GM21515 (cell line): ENCODE measurements at regions not wholly inside any gene's neighbourhood (a gene's known extent, or its start where the extent isn't known, plus 50 kb on each side); places are given as distances from the start of the nearest gene placed in this dataset.

ENCODE experiments used
- ATAC-seq: cut with Tn5 transposase; IDR thresholded peaks from one replicate; pipeline ENCODE4 v1.9.1; 2021; ENCODE audit not compliant: unreplicated experiment

DNA sequence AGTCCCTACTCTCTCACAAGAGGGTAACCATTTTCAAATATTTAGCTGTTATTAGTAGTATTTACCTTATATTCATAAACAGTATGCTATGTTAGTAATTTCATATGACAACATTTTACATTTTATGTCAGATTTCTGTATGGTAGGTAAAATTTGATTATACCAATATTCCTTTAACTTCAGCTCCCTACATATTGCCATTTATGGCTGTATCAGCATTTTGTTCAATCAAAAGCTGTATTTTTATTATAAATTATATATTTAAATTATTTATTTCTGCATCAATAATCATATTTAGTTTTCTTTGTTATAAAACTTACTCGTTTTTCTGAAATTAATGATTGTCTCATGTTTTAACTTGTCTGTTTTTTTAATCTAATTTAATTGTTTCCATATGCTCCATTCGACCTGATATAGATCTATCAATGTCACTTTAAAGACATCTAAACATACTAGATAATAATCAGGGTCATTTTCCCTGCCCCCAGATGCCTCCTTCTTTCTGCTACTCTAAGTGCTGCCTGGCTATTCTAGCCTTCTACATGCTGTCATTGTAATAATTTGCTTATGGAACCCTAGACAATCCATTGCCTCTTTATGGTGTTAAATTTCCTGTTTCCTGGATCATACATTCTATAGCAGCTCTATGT is 1976.7 kb upstream of the ADGRL3 start:
- no peak for ATAC-seq

DNA sequence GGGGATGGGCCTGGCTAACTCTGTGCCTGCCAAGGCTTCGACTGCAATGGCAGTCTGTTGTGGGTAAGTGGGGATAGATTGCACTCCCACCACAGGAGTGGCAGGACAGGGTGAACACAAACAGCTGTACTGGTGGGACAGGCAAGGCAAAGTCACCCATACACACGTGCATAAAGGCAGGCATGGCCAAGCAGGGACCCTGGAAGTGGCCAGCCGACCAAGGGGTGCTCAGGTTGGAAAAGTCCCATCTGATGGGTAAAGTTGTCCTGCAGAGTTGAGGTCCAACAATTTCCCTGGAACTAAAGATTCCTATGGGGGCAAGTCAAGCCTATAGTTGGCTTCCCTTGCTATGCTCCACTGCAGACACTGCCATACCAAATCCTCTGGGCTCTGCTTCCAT is 1961.9 kb upstream of the ADGRL3 start:
- ATAC-seq: no peak

DNA sequence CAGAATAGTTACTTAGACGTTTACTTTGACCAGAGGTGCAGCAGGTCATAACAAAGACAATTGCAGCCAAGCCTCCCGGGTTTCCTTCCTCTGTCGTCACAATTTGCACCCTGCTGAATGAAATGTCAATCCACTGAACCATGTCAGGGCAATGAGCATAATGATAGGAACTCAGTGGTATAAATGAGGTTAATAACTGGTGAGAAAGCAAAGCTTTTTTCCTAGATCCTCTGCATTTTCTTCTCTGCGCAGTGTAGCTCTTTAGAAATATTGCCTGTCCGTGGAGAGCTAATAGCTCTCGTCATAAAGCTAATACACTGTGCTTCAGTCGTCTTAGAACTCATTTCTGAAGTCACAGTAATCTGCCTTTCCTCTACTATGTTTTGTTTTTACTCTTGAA is 1960.1 kb upstream of the ADGRL3 start:
- no peak for ATAC-seq

DNA sequence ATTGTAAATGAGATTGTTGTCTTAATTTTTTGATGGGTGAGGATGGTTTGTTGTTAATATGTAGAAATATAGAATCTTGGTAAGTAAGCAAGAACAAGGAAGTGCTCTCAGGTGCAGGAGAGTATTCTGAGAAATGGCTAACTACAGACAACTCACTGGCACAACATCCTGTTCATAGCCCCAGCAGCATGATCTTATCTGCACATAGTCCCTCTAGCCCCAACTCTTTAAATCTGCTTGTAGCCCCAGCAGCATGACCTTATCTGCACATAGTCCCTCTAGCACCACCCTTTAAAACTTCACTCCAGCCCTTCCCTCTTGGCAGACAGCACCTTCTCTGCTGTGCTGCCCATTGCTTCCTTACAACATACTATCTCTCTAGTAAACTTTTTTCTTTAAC is 1957.1 kb upstream of the ADGRL3 start:
- no peak for ATAC-seq

DNA sequence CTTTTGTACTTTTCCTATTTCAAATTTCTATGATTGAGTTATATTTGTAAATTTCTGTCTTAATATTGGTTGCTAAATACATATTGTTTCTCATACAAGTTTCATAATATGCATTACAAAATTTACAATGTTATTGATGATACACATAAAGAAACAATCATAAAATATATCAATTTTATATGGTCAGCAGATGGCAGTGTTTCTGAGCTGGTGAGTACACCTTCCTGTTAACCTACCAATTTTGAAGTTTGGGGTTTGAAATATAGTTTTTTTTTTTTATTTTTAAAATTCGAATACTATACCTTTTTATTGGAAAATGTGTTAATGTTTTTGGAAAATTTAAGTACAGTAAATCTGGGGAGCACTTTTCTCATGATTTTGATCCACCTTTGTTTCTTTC is 1953.1 kb upstream of the ADGRL3 start:
- ATAC-seq: no peak

DNA sequence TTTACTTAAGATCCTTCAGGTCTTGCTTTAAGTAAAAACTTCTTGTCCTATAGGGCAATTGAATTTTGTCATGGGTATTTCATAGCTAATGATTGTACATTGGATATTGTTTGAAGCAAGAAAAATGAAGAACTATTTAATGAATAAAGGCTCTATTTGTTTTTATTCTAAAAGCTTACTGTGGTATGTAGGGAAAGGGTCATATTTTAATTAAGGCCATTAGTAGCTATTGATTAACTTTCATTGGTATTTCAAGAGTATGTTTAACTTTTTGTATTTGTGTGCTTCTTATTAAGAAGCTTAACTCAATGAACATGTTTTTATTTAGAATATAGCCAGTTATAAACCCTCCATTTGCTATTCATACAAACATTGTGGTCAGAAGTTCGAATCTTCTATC is 1951.8 kb upstream of the ADGRL3 start:
- no peak for ATAC-seq

DNA sequence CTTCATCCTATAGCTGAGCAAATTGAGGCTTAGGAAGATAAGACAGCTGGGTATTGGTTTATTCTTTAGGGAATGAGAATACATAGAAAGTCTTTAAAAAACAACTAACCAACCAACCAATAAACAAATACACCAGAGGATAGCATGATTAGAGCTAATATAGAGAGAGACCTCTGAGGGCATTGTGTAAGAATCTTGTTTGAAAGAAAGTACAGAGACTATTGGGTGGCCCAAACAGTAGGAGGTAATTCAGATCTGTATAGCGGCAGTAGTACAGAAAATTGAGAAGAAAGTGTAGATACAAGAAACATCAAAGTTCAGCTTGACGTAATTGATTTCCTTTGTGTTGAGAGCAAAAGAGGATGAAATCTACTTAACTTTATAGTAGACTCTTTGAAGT is 1951.0 kb upstream of the ADGRL3 start:
- ATAC-seq: no peak

DNA sequence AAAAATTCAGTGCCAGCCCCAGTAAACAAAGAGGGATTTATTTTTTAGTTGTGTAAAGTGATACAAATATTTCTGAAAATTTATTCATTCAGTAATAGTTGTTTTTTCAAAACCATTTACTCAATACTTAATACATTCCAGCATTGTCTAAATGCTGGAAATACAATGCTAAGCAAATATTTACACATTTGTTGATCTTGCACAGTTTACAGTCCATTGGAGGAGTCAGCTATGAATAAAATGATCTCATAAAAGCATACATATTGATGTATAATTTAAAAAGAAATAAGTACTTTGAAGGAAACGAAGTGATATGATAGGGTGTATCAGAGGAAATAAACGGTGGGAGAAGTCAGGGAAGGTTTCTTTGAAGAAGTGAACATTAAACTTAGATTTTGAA is 1942.1 kb upstream of the ADGRL3 start:
- ATAC-seq: no peak

DNA sequence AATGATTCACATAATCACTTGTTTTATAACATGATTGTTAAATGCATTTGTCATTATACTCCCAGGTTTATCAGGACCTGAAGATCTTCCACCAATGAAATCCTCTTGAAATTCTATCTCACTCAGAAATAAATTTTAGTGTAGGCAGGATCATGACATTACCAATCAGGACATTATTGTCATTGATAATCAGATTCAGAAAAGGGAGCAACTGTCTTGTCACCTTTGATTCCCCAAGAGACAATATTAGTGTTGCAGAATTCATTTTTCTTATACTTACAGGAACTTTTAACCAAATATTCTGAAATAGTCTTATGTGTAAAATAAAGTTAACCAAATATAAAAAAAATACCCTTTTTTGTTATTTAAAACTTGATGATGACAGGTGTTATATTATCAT is 1892.5 kb upstream of the ADGRL3 start:
- ATAC-seq: no peak

DNA sequence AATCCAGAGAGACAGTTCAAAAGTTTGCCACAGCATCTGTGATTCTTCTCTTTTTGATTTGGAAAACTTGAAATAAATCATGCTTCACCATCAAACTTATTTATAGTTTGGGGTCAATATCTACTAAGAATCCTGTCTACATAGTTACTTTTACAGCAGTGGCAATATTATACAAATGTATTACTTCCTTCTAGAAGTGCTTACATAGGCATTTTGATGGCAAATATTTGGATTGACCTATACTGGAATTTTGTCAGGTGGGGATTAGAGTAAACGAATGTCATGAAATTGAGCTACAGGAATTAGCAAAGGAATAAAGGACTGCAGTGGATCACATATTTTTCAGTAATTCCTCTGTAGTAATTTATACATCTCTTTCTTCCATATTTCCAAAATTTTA is 1885.5 kb upstream of the ADGRL3 start:
- no peak for ATAC-seq

DNA sequence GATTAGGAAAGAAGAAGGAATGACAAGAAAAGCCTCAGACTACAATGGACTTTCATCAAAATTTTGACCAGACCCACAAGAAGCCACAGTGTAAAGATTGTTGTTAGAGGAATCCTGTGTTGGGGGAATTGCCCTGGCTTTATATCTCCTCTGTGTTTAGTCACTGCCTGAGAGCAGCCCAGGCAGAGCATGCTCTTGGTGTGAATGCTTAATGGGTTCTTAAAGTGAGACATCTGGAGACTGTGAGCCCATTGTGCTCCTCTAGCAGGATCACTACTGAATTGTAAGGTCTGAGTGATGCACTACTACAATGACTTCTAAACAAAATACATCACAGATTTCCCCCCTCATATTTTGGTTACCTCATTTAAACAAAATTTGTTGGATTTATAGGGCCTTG is 1860.5 kb upstream of the ADGRL3 start:
- ATAC-seq: no peak

DNA sequence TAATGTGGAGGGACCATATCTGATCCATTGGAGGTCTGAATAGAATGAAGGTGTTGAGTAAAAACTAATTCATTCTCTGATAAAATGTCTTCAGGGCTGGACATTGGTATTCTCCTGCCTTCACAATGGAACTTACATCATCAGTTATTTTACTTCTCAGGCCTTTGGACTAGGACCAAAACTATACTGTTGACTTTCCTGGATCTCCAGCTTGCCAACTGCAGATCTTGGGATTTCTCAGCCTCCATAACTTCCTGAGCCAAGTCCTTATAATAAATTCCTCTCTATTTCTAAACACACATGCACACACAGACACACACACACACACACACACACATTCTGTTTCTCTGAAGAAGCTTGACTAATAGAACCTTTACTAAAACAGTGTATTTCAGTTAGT is 1858.6 kb upstream of the ADGRL3 start:
- no peak for ATAC-seq

DNA sequence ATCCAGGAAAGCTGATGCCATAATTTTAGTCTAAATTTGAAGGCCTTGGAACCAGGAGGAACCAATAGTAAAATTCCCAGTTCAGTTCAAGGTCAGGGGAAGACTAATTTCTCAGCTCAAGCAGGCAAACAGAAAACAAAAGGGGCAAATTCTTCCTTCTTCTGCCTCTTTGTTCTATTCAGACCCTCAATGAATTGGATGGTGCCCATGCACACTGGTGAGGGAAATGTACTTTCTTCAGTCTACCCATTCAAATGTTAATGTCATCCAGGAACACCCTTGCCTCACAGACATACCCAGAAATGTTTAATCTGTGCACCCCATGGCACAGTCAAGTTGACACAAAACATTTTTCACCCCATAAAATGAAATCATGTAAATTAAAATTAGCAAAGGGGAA is 1851.2 kb upstream of the ADGRL3 start:
- no peak for ATAC-seq

DNA sequence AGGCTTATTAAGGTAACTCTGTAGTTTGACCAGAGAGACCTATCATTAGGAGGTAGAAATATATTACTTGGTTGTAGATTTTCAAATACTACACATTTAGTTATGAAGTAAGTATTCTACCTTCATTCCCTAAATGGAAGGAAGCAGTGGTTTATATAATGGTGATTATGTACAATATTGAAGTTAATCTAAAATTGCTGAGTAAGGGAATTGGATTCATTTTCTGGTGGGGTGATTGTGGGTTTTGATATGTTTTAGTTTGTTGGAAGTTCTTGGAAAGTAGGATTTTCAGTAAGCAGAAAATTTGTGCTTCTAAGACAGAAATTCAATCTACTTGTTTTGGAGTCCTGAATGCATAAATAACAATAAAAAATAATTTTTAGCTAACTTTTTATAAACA is 1830.9 kb upstream of the ADGRL3 start:
- ATAC-seq: no peak

DNA sequence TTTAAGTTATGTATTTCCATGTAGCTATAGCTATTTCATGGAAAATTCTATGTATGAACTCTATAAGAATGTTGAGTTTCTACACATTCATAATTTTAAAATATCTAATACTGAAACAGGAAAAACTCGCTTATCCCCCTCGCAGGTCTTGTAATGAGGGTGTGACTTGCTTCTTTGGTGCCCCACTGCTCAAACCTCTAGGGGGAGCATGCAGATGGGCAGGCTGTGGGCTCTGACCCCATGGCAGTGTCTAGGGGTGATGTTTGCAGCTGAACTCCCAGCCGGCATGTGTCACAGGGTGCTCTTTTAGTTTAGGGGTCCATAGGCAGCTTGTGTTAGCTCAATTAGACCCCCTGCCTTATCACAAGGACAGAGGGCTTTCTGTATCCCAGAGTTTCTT is 1825.7 kb upstream of the ADGRL3 start:
- ATAC-seq: no peak

DNA sequence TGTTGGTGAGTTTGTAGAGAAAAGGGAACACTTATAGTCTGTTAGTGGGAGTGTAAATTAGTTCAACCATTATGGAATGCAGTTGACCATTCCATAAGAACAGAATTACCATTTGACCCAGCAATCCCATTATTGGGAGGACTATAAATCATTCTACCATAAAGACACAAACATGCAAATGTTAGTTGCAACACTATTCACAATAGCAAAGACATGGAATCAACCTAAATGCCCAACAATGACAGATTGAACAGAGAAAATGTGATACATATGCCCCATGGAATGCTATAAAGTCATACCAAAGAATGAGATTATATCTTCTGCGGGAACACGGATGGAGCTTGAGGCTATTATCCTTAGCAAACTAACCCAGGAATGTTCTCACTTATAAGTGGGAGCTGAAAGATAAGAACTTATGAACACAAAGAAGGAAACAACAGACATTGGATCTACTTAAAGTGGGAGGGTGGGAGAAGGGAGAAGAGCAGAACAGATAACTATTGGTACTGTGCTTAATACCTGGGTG is 1819.2 kb upstream of the ADGRL3 start:
- ATAC-seq: no peak

DNA sequence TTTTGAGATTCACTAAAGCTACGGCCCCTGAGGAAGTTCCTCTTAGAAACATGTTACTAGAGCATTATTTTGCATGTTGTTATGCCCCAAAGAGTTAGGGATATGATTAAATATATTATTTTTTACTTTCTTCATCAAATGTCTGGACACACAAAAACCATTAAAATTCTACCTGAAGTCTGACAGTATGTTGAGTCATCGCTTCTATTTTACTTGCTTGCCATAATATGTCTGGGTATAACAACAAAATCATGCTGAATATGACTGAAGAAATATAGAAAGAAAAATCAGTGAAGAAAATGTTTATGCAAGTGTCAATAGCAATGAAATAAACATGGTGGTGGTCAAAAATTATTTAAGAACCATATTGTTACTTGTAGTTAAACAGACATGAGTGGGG is 1818.5 kb upstream of the ADGRL3 start:
- ATAC-seq: no peak

DNA sequence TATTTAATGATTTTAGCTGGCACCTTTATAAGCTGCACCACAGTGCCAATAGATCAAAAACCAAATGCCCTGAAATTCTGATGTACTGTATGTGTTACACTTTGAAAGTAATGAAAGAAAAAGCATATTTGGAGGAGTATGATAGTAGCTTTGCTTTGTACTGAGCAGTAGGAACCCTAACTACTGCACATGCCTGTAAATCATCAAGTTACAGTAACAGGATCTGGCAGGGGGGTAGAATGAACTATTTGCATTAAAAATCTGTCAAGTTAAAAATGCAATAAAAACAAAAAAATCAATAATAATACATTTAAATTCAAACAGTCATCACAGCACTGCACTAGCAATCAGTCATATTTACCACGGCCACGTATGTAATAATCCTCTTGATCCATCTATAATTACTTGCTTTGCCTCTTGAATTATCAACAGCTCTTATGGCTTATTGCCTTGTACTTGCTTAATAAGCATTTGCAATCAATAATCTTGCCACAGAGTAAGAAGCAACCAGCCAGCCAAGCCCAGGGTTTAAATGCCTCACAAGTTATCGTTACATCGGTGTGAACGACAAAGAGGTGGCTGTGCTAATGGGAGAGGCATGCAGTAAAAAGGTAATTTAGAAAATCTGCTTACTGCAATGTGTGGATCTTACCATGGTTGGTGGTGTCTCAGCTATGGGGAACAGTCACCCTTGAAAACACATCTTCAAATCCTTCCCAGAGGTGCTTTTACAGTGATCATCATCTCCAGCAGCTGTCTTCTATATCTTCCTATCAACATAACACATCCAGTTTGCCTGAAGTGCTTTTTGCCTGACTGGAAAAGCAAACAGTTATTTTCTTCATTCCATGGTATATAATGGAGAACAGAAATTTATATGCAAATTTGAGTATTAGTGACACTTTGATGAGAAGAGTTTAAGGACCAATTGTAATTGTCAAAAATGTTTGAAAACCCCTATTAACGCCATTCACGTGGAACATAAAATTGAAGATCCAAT is 1812.1 kb upstream of the ADGRL3 start:
- ATAC-seq: no peak

DNA sequence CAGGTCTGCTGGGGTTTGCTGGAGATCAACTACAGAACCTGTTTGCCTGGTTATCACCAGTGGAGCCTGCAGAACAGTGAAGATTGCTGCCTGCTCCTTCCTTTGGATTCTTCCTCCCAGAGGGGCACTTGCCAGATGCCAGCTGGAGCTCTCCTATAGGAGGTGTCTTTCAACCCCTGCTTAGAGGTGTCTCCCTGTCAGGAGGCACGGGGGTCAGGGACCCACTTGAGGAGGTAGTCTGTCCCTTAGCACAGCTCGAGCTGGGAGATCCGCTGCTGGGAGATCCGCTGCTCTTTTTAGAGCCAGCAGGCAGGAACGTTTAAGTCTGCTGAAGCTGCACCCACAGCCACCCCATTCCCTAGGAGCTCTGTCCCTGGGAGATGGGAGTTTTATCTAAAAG is 1806.3 kb upstream of the ADGRL3 start:
- no peak for ATAC-seq

DNA sequence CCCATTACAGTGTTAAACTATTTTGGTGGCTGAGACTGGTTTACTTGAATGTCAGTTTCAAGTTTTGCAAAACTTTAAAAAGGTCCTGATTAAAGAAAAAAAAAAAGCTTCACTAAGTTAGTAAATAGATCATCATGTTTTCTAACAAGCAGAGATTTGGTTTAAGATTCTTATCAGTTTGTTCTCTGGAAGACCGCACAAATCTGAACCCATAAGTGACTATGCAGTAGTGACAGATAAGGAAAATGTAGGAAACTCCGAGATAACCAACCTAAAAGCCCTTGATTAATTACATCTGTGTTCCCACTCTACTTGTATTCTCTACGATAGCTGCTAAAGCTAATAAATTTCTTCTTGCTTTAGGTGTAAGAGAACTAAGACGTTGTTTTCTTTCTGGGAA is 1799.8 kb upstream of the ADGRL3 start:
- no peak for ATAC-seq

DNA sequence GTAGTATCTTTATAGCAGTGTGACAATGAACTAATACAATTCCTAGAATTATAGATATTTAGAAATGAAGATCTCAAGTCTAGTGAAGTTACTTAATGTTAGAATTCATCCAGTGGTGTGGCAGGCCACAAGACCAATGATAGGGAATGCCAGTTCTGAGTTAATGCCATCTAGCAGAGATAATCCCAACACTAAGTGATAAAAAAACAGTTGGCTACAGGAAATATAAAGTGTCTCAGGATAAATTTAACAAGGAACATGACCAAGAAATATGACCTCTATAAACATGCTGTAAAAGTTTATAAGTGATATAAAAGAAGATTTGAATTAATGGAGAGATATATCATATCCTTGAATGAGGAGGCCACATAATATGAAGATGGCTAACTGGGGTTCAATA is 1790.5 kb upstream of the ADGRL3 start:
- ATAC-seq: no peak

DNA sequence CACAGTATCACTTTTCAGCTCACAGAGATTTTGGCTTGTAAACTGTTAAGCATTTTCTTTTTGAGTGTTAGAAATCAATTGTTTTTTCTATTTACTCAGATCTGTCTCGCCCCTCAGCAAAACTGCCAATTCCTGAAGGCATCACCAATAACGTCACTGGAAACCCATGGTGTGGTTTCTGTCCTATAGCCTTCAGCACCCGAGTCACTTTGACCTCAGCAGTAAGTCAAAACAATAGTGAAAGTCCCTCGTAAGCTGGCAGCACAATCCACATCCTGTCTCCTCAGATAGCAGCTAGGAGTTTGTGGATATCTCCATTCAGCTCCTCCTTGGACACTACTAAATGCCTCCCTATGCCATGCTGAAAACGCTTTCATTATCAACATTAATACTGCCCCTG is 1787.4 kb upstream of the ADGRL3 start:
- ATAC-seq: no peak
